Fibroblast of villous mesenchyme (primary cell): ENCODE measurements at regions not wholly inside any gene's neighbourhood (a gene's known extent, or its start where the extent isn't known, plus 50 kb on each side); places are given as distances from the start of the nearest gene placed in this dataset.
"Not testable (repeated sequence)": the region's sequence is repeated elsewhere in the genome, so short reads cannot be mapped to it uniquely, and the experiment has no call there.

Experiments
- DNase-seq: peaks from one replicate; pipeline ENCODE4 v3.0.0-alpha.2; 2010; ENCODE audit warnings: low read depth
- H3K4me3 ChIP-seq: 2 replicates; pipeline ENCODE4 v1.5.1; 2011; ENCODE audit warnings: low read depth, mild to moderate bottlenecking, low read length
- CTCF ChIP-seq: IDR thresholded peaks from 2 replicates; pipeline ENCODE4 v1.5.1; 2012; ENCODE audit warnings: low read depth, mild to moderate bottlenecking, low read length; ENCODE audit not compliant: insufficient read depth

- TF ChIP-seq CTCF, result no peak
- DNase-seq, result no peak
- H3K4me3 ChIP-seq, result no peak overlapping the region
Observed at GRCh38 chr12:86719381-86719780, 463.2 kb upstream of the MGAT4C start.

- DNase-seq, result no peak
- TF ChIP-seq CTCF, result no peak
- H3K4me3 ChIP-seq, result no peak overlapping the region
Observed at GRCh38 chr12:86713121-86713520, 456.9 kb upstream of the MGAT4C start.

- TF ChIP-seq CTCF, result no peak
- H3K4me3 ChIP-seq, result no peak overlapping the region
- peak; percentile 97 for DNase-seq
Observed at GRCh38 chr12:86712425-86712843, 456.2 kb upstream of the MGAT4C start.

- TF ChIP-seq CTCF, result no peak
Observed at GRCh38 chr12:86711731-86712130, 455.5 kb upstream of the MGAT4C start.

GRCh38 chr12:86710109-86710508 lies 453.9 kb upstream of the MGAT4C start:
- TF ChIP-seq CTCF, result no peak
- no peak for DNase-seq
- H3K4me3 ChIP-seq, result no peak overlapping the region

More at GRCh38 chr12:86711731-86712130, 455.5 kb upstream of the MGAT4C start:
- peak; percentile 25 for DNase-seq
- no peak overlapping the region for H3K4me3 ChIP-seq

GRCh38 chr12:86709017-86709416 lies 452.8 kb upstream of the MGAT4C start:
- DNase-seq, H3K4me3 ChIP-seq: not testable (repeated sequence)

GRCh38 chr12:86698641-86698980 lies 442.4 kb upstream of the MGAT4C start:
- no peak overlapping the region for H3K4me3 ChIP-seq
- no peak for TF ChIP-seq CTCF
- peak; percentile 62 for DNase-seq
